ENCODE measurements at regions not wholly inside any gene's neighbourhood (a gene's known extent, or its start where the extent isn't known, plus 50 kb on each side); places are given as distances from the start of the nearest gene placed in this dataset.

GRCh38 chr4:85409251-85409650, 65.7 kb upstream of the ARHGAP24 start:
- TF ChIP-seq CTCF (IDR thresholded peaks at IDR 0.05; ENCODE audit: control insufficient read depth, extremely low read depth, insufficient read depth): no peak
- no peak overlapping the region for H3K4me3 ChIP-seq (ENCODE audit: low read depth, low read length)
- no peak for DNase-seq (ENCODE audit: low read depth)

GRCh38 chr4:85411386-85411785, 63.6 kb upstream of the ARHGAP24 start:
- DNase-seq (ENCODE audit: low read depth): no peak
- no peak for TF ChIP-seq CTCF (IDR thresholded peaks at IDR 0.05; ENCODE audit: control insufficient read depth, extremely low read depth, insufficient read depth)
- no peak overlapping the region for H3K4me3 ChIP-seq (ENCODE audit: low read depth, low read length)

- no peak for DNase-seq (ENCODE audit: low read depth)
- H3K4me3 ChIP-seq (ENCODE audit: low read depth, low read length): no peak overlapping the region
Observed at GRCh38 chr4:85414972-85415371, 60.0 kb upstream of the ARHGAP24 start.

GRCh38 chr4:85416094-85416493, 58.9 kb upstream of the ARHGAP24 start:
- TF ChIP-seq CTCF (IDR thresholded peaks at IDR 0.05; ENCODE audit: control insufficient read depth, extremely low read depth, insufficient read depth): no peak
- no peak overlapping the region for H3K4me3 ChIP-seq (ENCODE audit: low read depth, low read length)
- DNase-seq (ENCODE audit: low read depth): no peak

More at GRCh38 chr4:85414972-85415371, 60.0 kb upstream of the ARHGAP24 start:
- TF ChIP-seq CTCF (IDR thresholded peaks at IDR 0.05; ENCODE audit: control insufficient read depth, extremely low read depth, insufficient read depth): no peak

- DNase-seq (ENCODE audit: low read depth): no peak
- no peak overlapping the region for H3K4me3 ChIP-seq (ENCODE audit: low read depth, low read length)
- TF ChIP-seq CTCF (IDR thresholded peaks at IDR 0.05; ENCODE audit: control insufficient read depth, extremely low read depth, insufficient read depth): no peak
Observed at GRCh38 chr4:85419103-85419502, 55.8 kb upstream of the ARHGAP24 start.

- DNase-seq (ENCODE audit: low read depth): no peak
- TF ChIP-seq CTCF (IDR thresholded peaks at IDR 0.05; ENCODE audit: control insufficient read depth, extremely low read depth, insufficient read depth): no peak
- no peak overlapping the region for H3K4me3 ChIP-seq (ENCODE audit: low read depth, low read length)
Observed at GRCh38 chr4:85420831-85421230, 54.1 kb upstream of the ARHGAP24 start.

- DNase-seq (ENCODE audit: low read depth): no peak
- TF ChIP-seq CTCF (IDR thresholded peaks at IDR 0.05; ENCODE audit: control insufficient read depth, extremely low read depth, insufficient read depth): no peak
- H3K4me3 ChIP-seq (ENCODE audit: low read depth, low read length): no peak overlapping the region
Observed at GRCh38 chr4:85423431-85423830, 51.5 kb upstream of the ARHGAP24 start.

Measured in LNCaP clone FGC (cell line).